ENCODE measurements at regions not wholly inside any gene's neighbourhood (a gene's known extent, or its start where the extent isn't known, plus 50 kb on each side); places are given as distances from the start of the nearest gene placed in this dataset.
"Not testable (repeated sequence)": the region's sequence is repeated elsewhere in the genome, so short reads cannot be mapped to it uniquely, and the experiment has no call there.

GRCh38 chr4:147102596-147102995, 156.9 kb upstream of the TTC29 start:
- no peak for DNase-seq (ENCODE audit: low read depth)

- no peak for DNase-seq (ENCODE audit: low read depth)
These were observed 157.8 kb upstream of the TTC29 start for GRCh38 chr4:147103403-147103946.

- DNase-seq (ENCODE audit: low read depth): no peak
These were observed 159.1 kb upstream of the TTC29 start for GRCh38 chr4:147104768-147105167.

- no peak for DNase-seq (ENCODE audit: low read depth)
These were observed 162.7 kb upstream of the TTC29 start for GRCh38 chr4:147108409-147108808.

GRCh38 chr4:147109800-147110199, 164.1 kb upstream of the TTC29 start:
- DNase-seq (ENCODE audit: low read depth): no peak

- no peak for DNase-seq (ENCODE audit: low read depth)
These were observed 165.1 kb upstream of the TTC29 start for GRCh38 chr4:147110473-147111367.

GRCh38 chr4:147112196-147112595, 166.5 kb upstream of the TTC29 start:
- DNase-seq (ENCODE audit: low read depth): not testable (repeated sequence)

GRCh38 chr4:147117431-147117830, 171.8 kb upstream of the TTC29 start:
- DNase-seq (ENCODE audit: low read depth): no peak

GRCh38 chr4:147118528-147118927, 172.9 kb upstream of the TTC29 start:
- no peak for DNase-seq (ENCODE audit: low read depth)

GRCh38 chr4:147122685-147123084, 177.0 kb upstream of the TTC29 start:
- DNase-seq (ENCODE audit: low read depth): no peak

- no peak for DNase-seq (ENCODE audit: low read depth)
These were observed 177.5 kb upstream of the TTC29 start for GRCh38 chr4:147123146-147123545.

GRCh38 chr4:147128787-147129186, 183.1 kb upstream of the TTC29 start:
- DNase-seq (ENCODE audit: low read depth): no peak

GRCh38 chr4:147129687-147130086, 184.0 kb upstream of the TTC29 start:
- no peak for DNase-seq (ENCODE audit: low read depth)

- no peak for DNase-seq (ENCODE audit: low read depth)
These were observed 189.0 kb upstream of the TTC29 start for GRCh38 chr4:147134536-147135210.

GRCh38 chr4:147136310-147136709, 190.6 kb upstream of the TTC29 start:
- no peak for DNase-seq (ENCODE audit: low read depth)

- no peak for DNase-seq (ENCODE audit: low read depth)
These were observed 191.1 kb upstream of the TTC29 start for GRCh38 chr4:147136751-147137150.

- DNase-seq (ENCODE audit: low read depth): no peak
These were observed 191.6 kb upstream of the TTC29 start for GRCh38 chr4:147137280-147137679.

- DNase-seq (ENCODE audit: low read depth): no peak
These were observed 192.5 kb upstream of the TTC29 start for GRCh38 chr4:147138171-147138570.

- no peak for DNase-seq (ENCODE audit: low read depth)
These were observed 194.0 kb upstream of the TTC29 start for GRCh38 chr4:147139455-147140198.

- no peak for DNase-seq (ENCODE audit: low read depth)
These were observed 206.1 kb upstream of the TTC29 start for GRCh38 chr4:147151763-147152162.

GRCh38 chr4:147157860-147158701, 212.4 kb upstream of the TTC29 start:
- DNase-seq (ENCODE audit: low read depth): no peak
